GM21526 (cell line): ENCODE measurements at regions not wholly inside any gene's neighbourhood (a gene's known extent, or its start where the extent isn't known, plus 50 kb on each side); places are given as distances from the start of the nearest gene placed in this dataset.
A peak's percentile ranks its signal among the peaks of the same experiment; 100 is the strongest.

Source experiments
- ATAC-seq: cut with Tn5 transposase; IDR thresholded peaks from one replicate; pipeline ENCODE4 v1.9.1; 2021; ENCODE audit warnings: moderate library complexity; ENCODE audit not compliant: unreplicated experiment, low FRiP score

DNA sequence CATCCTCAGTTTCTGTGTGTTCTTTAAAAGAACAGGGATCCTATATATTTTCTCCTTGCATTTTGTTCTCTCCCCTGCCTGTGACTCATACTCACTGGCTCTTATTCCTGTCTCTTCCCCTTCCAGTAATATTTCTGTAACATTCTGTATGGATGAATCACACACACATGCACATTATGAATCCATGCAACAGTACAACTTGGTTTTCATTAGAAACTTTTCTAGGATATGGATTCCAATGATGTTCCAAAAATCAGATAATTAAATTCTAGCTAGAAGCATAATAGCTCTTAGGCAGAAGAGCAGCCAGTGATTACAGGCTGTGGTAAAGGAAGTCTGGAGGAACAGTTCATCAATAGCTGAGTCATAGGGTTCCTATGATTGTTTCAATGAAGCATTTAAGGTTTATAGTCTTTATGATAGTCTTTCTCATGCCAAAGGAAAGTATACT, 119.6 kb upstream of the PMFBP1 start:
- no peak for ATAC-seq

DNA sequence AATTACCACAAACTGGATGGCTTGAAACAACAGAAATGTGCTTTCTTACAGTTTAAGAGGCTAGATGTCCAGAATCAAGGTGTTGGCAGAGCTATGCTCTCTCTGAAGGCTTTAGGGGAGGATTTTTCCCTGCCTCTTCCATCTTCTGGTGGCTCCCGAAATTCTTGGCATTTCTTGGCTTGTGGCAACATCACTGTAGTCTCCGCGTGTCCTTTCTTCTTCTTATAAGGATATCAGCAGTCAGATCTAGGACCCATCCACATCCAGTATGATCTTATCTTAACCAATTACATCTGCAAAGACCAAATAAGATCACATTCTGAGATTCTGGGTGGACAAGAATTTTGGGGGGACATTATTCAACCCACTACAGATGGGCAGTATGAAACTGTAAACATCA, 119.2 kb upstream of the PMFBP1 start:
- ATAC-seq, result no peak

DNA sequence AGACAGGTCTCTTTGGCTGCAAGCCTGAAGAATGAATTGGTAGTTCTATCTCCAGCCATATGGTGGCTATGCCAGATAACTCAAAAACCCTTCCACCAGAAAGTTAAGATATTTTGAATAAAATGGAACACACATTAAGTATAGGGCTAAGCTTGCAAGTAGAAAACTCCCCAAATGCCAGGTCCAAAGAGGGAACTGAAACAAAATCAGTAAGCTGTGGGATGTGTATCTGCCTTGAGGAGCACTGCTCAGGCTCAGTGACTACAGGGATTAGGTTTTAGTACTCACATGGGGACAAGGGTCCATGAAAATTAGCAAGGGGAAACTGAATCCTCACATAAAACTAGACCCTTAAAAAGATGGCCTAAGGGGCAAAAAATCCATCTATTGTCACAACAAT, 115.7 kb upstream of the PMFBP1 start:
- ATAC-seq, result no peak

DNA sequence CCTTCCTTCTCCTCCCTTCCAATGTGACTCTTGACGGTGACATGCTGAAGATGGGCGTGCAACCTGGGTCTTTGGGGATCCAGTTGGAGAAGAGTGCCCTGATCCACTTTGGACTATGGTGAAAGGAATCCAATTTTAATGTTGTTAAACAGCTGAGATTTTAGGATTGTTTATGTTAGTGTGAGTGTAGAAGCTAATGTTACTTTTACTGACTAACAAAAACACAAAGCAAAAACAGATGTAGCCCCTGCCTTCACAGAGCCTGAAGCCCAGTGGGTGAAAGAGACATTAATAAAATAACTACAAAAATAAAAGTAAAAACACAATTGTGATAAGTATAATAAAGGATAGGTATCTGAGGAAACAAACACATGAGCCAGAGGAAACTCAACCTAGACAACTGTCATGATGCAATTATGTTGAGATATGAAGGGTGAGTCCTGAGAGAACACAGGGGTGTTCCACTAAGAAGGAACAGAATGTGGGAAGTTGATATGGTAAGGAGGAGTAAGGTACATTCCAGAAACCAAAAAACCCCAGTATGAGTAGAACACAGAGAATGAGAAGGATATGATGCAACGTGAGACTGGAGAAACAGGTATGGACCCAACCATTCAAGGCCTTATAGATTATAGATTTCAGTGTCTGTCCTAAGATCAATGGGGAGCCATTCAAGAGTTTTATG, 115.1 kb upstream of the PMFBP1 start:
- no peak for ATAC-seq

DNA sequence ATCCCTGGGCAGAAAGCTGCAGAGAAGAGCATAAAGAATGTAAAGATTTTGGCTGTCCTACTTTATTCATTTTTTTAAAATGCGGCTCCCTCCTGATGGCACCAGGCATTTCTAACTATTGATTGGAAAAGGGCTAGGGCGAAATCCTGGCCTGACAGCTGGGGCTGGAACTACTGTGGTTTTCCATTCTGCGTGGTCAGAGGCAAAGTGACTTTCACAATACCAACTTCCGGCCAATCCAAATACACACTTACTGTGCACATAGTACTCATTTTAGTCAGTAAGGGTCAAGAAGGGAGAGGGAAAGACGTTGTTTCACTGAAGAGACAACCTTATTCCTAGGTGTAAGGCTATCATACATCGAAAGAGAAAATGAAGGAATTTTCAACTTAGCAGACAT, 113.8 kb upstream of the PMFBP1 start:
- ATAC-seq, result no peak

DNA sequence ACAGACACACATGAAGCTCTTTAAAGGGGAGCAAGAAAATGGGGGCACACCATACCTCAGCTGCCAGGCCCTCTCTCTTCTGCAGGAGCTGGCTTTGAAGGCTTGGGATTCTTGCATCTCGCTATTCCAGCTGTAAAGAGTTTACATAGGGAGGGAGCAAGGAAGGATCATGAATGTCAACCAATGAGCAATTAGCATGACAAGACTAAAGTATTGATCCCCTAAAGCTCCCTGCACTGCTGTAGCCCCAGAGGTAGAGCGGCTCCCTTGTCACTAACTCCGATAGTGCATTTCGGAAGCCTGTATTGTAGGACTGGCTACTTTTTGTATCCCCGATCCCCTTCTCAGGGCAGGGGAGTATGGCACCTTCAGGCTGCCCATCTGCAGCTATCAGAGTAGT, 113.4 kb upstream of the PMFBP1 start:
- ATAC-seq, result no peak

DNA sequence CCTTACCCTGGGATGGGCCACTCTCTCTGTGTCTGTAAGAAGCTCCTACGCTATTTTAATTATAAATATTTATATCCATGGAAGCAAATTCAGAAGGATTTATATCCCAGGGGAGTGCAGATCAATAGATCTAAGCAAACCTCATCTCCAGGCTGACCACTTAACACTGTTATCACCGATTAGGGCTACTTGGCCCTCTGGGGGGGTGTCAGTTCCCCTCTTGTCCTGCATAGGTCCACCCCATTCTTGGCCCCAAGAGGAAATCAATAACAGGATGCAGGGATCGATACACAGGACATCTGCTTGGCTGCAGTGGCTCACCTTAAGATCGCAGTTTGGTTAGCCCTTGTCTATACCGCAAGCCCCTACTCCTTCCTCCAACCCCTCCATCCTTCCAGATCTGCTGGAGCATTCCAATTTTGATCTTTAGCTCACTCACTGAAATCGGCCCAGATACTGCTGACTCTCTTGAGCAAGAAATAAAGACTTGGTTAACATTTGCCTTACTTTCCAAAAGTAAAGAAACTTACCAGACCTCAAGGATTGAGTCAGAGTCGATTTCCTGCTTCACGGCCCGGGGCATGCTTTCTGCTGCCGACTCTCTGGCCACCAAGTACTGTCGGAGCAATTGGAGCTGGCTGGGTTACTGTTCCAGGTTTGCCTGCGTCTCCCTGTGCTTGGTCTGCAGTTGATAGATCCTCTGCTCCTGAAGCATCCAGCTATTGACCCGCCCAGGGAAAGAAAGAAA, 112.3 kb upstream of the PMFBP1 start:
- ATAC-seq, result no peak

DNA sequence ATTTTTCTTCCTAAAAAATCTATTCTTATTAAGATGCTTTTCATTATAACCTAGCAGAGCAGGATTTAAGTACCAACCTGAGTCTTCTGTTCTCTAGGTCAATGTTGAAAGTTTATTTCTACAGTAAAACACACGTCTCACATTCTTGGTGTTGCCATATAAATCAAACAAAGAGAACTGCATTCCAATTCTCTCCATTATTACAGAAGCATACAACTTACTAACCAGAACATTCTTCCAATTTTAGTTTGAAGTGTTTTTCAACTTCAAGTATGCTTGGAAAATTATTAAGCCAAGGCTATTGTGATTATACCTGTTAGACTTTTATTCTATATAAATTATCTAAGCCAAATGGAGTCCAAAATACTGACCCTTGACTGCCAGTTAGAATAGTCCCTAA, 110.4 kb upstream of the PMFBP1 start:
- ATAC-seq, result no peak

DNA sequence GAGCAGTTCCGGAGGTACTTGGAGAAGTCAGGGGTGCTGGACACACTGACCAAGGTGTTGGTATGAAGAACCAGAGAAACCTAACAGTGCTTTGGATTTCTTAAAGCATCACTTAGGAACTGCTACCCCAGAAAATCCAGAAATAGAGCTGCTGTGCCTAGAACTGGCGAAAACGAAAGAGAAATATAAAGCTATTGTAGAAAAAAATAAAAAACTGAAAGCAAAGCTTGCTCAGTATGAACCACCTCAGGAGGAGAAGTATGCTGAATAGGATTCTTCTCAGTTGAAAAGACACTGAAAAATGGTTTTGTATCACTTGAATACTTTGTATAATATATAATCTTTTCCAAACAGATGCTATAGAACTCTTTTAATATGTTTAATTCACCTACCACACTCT, 106.3 kb upstream of the PMFBP1 start:
- ATAC-seq, result no peak

DNA sequence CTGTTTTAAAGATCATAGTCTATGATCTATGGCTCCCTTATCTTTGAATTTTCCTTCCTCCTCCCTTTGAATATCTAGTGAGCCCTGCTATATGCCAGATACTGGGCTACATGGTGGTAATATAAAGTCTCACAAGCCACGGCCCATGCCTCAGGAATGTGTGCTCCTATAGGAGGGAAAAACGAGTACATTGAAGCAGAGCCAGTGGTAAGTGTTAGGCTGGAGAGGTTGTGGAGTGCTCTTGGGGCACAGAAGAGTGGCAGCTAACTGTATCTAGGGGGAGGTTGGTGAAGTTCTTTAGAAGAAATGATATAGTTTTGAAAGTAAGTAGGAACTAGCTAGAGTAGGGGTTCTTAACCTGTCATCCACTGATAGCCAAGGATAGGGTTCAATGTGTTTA, 105.8 kb upstream of the PMFBP1 start:
- ATAC-seq, result no peak

DNA sequence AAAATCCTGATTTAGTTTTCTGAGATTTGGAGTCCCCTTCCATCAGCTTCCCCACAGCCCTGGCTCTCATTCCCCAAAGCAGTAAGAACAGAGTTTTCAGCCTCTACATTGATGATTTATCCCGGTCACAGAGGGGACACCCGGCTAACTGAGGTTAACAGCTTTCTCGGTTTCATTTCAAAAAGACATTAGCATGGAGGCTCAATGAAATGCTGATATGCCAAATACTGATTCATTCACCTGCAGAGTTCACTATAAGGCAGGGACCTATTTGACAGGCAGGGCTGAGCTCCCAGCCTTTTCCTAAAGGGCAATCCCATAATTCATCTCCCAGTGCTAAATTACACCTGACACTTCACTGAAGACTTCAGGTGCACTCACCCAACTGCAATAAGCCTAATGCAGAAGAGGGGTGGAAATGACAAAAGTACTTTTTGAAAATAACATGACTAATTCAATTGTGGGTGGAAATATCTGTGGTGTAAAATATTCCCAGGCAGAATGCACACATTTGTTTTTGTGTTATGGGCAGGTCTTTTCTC, 99.8 kb upstream of the PMFBP1 start:
- ATAC-seq, result no peak

DNA sequence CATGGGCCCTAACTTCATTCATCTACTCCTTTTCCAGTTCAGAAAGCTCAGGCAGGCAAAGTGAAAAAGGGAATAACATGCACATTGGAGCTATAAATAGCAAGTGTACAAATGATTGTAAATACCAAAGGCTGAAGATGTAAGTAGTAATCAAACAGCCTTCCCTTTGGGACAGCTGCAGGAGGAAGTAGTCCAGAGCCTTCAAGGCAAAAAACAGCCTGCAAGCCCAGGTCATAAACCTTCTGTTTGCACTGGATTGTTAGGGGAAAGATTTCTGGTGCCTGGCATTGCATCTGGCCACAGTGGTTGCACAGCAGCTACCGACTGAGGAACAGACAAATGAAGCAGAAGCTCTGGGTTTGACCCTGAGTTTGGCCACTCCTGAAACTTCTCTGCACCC, 98.6 kb upstream of the PMFBP1 start:
- no peak for ATAC-seq

DNA sequence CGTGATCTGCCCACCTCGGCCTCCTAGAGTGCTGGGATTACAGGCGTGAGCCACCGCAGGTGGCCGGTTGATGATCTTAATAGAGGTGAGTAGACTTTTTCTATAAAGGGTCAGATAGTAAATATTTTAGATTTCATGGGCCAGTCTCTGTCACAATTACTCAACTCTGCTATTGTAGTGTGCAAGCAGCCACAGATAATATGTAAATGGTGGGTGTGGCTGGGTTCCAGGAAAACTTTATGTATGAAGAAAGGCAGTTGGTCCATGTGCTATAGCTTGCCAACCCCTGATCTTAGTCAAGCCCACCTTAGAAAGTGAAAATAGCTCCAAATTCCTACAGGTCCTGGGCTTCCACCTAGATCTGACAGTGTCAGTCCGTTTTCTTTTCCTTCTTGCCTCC, 94.9 kb upstream of the PMFBP1 start:
- ATAC-seq, result no peak

DNA sequence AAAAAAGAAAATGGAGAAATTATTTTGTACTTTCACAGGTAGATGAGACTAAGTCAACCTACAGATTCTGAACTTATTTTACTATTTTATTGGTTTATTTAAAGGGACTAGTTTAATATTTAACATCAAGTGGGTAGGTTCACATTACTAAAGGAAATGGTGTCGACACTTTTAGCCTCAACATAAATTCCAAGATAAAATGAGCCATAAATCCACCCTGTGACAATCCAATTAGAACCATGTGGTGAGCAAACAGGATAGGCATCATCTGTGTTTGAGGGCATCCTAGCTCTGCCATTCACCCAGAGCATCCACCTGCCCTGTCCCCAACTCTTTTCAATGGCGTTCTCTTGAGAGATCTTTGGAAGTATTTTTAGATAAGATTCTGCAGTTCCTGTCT, 92.8 kb upstream of the PMFBP1 start:
- no peak for ATAC-seq

DNA sequence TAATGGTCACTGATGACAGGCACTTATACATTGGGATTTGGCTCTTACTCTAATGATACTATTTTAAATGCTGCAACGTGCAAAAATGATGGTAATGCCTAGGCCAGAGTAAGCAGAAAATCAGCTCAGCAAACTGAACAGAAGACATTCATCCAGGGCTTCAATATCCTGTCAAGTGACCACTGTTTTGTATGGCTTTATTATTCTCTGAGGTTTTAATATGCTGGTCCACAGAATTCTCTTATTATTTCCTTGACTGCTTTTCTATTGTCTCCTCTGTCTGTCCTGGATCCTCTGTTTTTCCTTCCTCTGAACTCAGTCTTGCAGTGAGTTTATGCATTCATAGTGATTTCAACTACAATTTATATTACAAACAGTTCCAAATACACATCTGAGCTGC, 90.8 kb upstream of the PMFBP1 start:
- no peak for ATAC-seq

DNA sequence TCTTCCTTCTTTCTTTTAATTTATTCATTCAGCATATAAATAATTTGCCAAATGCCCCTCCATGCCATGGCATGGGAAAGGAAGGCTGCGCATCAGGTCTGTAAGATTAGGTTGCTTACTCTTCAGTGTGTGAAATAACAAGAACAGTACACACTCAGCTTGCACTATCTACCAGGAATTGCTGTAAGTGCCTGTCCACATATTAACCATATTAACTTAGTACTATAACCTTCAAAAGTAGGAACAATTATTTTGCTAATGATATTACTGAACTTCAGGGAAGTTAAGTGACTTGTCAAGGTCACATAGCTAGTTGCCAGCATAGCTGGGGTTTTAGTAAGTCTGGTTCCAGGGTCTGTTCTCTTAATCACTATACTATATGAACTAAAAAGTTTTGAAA, 89.2 kb upstream of the PMFBP1 start:
- no peak for ATAC-seq

DNA sequence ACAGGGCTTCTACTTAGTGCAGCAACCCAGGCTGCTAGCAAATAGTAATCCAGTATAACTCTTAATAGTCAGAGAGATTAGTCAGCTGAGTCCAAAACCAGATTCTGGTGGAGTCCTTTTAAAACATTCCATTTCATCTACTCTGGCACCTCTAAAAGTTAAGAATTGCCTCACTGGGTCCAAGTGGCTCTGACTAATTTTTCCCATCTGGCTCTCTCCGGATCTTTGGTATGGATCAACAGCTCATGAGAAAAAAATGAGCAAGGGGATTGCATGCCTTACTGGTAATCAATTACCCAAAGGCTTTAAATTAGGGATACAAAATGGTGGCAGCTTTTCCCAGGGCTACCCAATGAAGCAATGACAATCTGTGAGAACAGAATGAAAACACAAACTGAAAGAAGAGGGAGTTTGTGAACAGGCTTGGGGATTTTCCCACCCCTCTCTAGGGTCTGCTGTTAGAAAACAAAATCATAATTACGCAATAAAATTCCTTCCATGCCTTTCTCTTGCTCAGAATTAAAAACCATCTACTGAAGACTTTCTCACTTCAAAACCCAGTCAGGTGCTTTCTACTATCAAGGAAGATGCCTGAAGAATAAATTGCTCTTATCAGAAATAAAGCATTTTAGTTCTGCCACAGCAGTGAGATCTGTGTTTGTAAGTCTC, 84.6 kb upstream of the PMFBP1 start:
- ATAC-seq, result no peak

DNA sequence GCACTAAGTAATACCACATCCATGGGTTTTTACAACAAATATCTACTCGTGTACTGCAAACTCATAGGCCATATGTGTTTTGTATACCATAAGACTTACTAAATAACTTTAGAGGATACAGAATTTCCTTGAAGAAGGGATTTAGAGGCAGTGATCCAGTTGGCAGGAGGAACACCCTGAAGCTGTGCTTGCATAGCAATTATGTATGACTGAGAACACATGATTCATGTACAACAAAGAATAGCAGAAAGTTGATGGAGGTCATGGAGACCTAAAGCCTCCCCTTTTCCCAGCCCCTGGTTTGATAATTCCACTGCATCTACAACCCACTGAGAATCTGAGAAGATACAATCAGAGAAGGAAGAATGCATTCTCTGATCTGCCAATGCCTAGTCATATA, 83.8 kb upstream of the PMFBP1 start:
- no peak for ATAC-seq

DNA sequence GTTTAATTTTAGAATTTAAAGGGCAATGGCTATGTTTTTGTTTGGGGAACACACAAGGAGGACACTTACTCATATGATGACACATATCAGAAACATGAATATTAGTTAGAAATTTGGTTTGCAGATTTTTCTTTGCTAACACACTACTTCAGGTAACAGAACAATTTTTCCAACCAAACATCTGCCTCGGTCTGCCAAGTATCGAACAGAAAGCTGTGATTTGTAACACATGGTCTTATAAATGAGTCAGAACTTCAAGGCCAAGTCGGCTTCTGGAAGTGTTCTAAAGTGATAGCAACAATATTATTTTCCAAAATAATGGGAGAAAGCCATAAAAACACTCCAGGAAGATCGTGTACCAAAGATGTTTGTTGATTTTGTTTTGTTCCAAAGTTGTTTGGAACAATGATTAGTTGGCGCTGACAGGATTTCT, 75.9 kb upstream of the PMFBP1 start:
- no peak for ATAC-seq

DNA sequence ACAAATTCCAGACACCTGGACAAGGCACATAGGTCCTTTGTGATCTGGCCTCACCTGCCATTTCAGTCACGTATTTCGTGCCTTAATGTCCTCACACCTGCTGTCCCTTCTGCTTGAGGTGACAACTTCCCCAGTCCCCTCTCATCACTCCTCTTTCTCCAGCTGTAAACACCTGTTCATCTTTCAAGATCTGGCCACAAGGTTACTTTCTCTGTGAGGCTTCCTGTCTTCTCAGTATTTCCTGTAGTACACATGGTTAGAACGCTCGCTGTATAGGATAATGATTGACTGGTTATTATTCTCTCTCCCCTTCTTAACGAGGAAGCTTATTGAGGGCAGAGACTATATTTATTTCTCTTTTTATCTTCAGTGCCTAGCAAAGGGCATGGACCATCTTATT, 74.5 kb upstream of the PMFBP1 start:
- ATAC-seq, result peak; percentile 81

DNA sequence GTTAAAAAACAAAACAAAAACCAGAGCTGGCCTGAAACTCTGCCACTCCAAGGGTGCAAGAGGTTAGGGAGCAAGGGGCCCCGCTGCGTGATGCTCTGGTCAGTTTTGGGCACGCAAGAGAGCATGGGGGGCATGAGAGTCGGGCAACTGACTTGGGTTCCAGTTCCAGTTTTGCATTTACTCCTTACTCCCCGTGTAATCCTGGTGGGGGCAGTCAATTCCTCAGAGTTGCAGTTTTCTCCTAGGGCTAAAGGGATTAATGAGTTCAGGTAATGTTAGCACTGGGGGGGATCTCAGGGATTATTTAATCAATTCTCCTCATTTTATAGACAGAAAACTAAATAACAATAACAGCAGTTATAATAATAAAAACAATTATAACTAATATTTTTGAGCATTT, 72.9 kb upstream of the PMFBP1 start:
- ATAC-seq, result no peak

DNA sequence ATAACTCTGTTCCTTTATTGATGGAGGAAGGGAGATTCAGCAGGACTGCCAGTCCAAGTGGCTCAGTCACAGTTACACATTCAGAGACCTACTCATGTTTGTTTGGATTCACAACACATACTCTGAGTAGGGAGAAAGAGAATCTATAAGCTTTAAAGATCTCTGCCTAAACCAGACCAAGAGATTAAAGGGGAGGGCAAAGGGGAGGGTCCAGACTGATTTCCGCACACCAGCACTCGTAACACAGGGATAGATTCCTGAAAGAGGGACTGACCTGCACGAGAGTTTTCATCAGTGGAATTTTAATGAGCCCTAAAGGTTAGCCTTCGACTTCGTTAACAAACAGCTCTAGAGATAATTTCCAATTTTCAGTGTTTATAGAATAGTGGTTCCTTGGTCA, 71.7 kb upstream of the PMFBP1 start:
- ATAC-seq, result no peak
